GM19438 (cell line): ENCODE measurements at regions not wholly inside any gene's neighbourhood (a gene's known extent, or its start where the extent isn't known, plus 50 kb on each side); places are given as distances from the start of the nearest gene placed in this dataset.

ENCODE experiments used
- ATAC-seq: cut with Tn5 transposase; IDR thresholded peaks from one replicate; pipeline ENCODE4 v1.9.1; 2021; ENCODE audit warnings: low read depth; ENCODE audit not compliant: unreplicated experiment

DNA sequence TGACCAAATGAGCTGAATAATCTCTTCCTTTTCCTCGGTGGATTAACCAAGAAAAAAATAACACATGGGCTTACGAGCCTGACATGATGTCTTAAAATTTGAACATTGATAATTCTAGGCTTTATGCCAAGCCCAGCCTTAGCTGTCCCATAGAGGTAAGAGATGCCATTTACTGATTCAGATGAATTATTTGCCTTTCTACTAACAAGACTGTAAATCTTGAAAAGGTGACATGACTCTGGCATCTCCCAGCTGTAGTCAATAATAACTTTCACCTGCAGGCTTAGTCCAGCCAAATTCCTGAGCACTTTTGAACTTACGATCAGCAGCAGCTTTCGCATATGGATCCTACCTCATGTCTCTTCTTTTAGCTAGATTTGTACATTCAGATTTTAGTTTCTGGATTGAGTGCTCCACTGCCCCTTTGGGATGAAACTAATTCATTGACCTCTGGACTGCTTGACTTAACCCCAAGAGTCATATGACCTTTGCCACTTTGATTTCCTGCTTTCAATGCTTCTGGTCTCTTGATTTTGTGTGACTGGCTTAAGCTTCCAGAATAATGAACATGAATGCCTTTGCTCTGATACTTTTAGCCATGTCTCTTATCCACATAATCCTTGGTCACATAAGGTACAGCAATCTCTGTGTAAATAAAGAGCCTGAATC is 876.4 kb upstream of the SLIT2 start:
- no peak for ATAC-seq

- no peak for ATAC-seq
Measured at GRCh38 chr4:19372390-19372789, 879.3 kb upstream of the SLIT2 start.

DNA sequence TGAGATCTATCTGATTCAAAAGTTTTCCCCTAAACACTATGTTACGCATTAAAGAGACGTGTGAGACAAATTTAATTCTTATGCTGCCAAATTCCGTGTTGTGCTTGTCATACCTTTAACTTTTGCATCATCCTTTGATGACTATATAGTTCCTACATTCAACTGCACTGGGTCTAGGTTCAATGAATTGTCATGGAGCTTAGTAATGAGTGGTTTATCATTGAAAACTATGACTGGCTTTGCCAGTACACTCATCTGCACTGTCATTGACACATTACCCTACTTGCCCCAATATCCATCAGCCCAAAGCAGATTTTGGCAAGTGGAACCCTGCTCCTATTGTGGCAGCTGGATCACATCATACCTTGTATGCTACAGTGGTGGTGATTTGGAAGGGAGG is 882.9 kb upstream of the SLIT2 start:
- no peak for ATAC-seq

DNA sequence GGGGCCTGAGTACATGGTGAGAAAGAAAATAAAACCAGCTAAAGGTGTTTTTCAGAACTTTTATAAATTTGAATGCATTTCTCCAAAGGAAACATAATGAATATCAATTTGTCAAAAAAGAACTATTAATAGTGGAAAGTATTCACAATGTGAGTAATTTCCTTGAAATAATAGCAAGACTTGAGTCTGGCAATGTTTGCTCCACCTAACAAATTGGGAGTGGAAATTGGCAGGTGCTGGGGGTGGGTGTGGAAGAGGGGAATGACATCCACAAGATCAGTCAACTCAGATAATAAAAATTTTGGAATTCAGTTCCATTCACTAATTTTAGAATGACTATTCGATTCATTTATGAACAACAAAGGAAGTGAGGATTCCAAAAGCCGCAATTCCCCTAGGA is 884.8 kb upstream of the SLIT2 start:
- ATAC-seq = no peak

GRCh38 chr4:19358015-19358414 is 893.7 kb upstream of the SLIT2 start:
- ATAC-seq = no peak

GRCh38 chr4:19349416-19349815 is 902.3 kb upstream of the SLIT2 start:
- no peak for ATAC-seq

- ATAC-seq = no peak
Measured at GRCh38 chr4:19348746-19349145, 903.0 kb upstream of the SLIT2 start.

DNA sequence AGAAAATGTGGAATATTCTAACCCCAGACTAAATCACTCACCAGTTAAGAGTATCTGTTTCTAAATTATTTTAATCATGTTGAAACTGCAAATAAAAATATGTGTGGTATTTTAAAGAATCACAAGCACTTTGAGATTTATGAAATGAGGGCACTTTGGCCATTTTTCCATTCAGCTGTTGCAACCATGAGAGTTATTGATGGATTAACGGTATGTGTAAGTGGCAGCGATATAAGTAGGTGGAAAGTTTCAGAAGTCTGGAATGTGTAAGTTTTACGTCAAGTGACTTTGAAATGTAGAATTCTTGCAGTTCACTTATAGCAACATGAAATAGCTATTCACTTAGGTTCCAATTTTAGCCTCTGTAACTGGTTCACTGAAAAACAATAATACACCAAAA is 905.1 kb upstream of the SLIT2 start:
- ATAC-seq = no peak

GRCh38 chr4:19329631-19330030 is 922.1 kb upstream of the SLIT2 start:
- ATAC-seq = no peak

DNA sequence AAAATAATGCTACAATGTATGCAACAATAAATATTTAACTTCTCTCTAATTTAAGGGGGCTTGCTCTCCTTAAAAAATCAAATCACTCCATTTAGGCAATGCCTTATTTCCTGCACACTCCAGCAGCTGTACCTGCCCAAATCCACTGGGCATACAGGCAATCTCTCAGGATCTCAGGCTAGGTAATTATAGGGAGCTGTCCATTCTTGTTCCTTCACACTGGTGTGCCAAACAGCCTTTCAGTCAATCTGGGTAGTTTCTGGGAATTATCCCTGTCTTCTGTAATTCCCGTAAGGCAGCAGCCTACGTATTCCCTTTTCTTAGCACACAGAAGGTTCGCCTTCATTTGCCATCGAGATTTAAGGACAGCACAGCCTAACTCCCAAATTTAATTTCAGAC is 922.6 kb upstream of the SLIT2 start:
- ATAC-seq = no peak

DNA sequence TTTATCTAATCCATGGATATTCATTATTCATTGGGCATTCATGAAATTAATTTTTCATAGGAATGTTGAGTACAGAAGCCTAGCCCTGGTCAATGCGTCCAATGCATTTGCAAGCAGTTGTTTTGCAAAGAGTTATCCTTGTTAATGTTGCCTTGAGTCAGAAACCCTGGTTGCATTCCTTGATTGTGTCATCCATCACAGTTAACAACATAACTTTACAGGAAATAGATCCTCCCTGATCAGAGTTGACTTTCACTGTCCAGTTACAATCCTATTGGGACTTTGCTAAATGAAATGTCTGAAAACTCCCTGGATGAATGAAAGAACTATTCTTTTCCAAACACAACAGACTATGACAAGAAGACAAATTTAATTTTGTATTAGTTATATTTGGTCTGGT is 924.3 kb upstream of the SLIT2 start:
- no peak for ATAC-seq

DNA sequence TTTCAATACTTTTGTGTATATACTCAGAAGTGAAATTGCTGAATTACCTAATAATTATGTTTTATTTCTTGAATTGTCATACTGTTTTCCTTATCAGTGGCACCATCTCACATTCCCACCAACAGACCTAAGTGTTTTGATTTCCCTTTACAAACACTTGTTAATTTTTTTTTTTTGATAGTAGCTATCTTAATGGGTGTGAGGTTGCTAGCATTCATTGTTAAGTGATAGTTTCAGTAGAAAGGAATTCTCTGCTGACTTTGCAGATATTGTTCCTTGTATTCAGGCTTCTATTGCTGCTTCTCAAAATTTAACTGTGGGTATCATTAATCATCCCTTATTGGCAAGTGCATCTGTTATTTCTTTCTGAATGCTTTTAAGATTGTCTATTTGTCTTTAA is 927.5 kb upstream of the SLIT2 start:
- no peak for ATAC-seq

- ATAC-seq = no peak
Measured at GRCh38 chr4:19319607-19320006, 932.1 kb upstream of the SLIT2 start.

GRCh38 chr4:19317377-19317776 is 934.3 kb upstream of the SLIT2 start:
- ATAC-seq = no peak

DNA sequence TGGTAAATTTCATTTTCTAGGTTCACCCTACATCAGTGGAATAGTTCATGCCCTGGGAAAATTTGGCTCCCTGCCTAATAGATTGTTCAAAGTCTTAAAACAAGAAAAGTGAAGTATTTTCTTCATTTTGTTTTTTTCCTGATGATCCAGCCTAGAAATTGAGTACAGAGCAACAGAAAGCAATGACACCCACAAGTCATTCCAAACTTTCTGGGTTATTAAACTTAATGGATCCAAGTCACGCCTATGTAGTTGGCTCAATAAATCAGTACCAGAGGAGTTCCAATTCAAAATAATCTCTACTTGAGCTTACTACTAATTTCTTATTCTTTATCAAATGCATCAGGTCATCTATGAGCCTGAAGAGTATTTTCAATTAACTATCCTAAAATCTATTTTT is 937.6 kb upstream of the SLIT2 start:
- no peak for ATAC-seq

GRCh38 chr4:19309378-19309777 is 942.3 kb upstream of the SLIT2 start:
- ATAC-seq = no peak

DNA sequence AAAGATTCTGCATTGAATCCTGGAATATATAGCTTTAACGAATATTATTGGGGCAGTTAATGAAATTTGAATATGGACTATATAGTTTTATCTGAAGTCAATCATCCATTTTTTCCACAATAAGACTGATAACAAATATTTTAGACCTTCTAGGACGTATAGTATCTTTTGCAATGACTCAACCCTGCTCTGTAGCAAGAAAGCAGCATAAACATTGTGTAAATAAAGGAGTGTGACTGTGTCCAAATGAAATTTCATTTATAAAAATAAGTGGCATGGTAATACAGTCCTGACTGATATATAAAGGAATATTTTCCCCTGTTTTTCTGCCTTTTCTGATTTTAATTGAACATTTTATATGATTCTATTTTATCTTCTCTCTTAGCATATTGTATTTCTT is 947.7 kb upstream of the SLIT2 start:
- no peak for ATAC-seq

- no peak for ATAC-seq
Measured at GRCh38 chr4:19301527-19301926, 950.2 kb upstream of the SLIT2 start.

DNA sequence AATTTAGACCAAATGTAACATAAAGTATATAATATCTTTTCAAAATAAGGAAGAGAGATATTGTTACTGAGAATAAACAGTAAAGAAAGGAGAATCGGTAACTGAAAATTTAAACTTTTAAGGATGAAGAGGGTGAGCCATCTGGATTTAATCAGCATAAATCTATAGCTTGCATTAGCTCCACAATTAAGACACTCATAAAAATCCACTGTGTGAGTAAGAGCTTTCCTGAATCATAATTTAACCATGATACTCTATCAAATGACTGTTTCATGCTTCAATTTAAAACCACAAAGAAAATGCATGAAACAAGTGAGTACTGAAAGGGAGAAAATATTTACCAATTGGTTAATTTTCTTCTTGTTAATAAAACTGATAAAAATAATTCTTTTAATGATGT is 951.5 kb upstream of the SLIT2 start:
- ATAC-seq = no peak

DNA sequence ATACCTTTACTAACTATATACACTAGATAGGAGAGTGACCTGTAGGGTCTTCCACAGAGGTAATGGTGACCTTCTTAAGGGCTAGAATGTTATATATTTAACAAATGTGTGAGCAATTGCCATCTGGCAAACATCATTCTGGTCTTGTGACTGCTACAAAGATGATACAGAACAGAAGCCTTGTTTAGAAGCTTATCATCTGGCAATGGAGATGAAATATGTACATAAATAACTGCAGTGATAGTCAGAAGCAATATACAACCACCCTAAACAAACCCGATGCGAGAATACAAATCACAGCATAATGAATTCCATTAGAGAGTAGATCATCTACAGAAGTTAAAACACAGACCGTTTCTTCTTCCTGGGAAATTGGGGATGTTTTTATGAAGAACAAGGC is 952.7 kb upstream of the SLIT2 start:
- no peak for ATAC-seq

GRCh38 chr4:19293781-19294180 is 957.9 kb upstream of the SLIT2 start:
- ATAC-seq = no peak

DNA sequence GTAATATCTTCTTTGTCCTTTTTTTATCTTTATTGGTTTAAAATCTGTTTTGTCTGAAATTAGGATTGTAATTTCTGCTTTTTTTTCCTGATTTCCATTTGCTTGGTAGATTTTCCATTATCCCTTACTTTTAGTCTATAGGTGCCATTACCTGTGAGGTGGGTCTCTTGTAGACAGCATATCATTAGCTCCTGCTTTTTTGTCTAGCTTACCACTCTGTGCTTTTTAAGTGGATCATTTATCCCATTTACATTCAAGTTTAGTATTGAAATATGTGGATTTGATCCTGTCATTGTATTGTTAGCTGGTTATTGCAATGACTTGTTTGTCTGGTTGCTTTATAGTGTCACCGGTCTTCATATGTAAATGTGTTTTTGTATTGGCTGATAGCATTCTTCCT is 958.6 kb upstream of the SLIT2 start:
- ATAC-seq = no peak

DNA sequence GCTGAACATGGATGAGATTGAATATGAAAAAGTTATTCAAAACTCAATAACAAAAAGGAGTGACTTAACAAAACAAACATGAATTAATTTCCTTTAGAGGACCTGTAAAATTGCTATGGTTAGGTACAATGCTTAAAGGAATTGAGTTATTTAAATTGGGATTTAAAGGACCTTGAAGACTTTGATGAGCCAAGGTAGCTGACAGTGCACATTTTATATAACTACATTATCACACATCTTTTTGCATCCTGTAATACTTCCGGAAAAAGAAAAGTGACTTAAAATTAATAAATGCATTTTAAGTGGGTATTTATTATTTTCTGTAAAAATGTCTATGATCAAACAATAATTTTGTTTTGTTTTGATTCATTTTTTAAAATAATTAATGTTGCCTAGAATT is 964.8 kb upstream of the SLIT2 start:
- no peak for ATAC-seq
